Retina (tissue), 1 donor: ENCODE measurements at regions not wholly inside any gene's neighbourhood (a gene's known extent, or its start where the extent isn't known, plus 50 kb on each side); places are given as distances from the start of the nearest gene placed in this dataset.

Source experiments
- DNase-seq: peaks from one replicate; pipeline ENCODE4 v3.0.0-alpha.2; 2016

- DNase-seq = no peak
These were observed 174.8 kb downstream of the BUD13 start for GRCh38 chr11:116598036-116598435.

GRCh38 chr11:116596346-116597260, 176.2 kb downstream of the BUD13 start:
- no peak for DNase-seq

GRCh38 chr11:116595305-116595880, 177.4 kb downstream of the BUD13 start:
- DNase-seq = peak; percentile 34

- DNase-seq = no peak
These were observed 181.8 kb downstream of the BUD13 start for GRCh38 chr11:116590844-116591570.

GRCh38 chr11:116589402-116589801, 183.4 kb downstream of the BUD13 start:
- DNase-seq = no peak

- no peak for DNase-seq
These were observed 186.4 kb downstream of the BUD13 start for GRCh38 chr11:116586392-116586791.

- DNase-seq = no peak
These were observed 190.2 kb downstream of the BUD13 start for GRCh38 chr11:116582571-116582970.

GRCh38 chr11:116581349-116581748, 191.4 kb downstream of the BUD13 start:
- no peak for DNase-seq

GRCh38 chr11:116580799-116581198, 192.0 kb downstream of the BUD13 start:
- peak; percentile 74 for DNase-seq

- peak; percentile 72 for DNase-seq
These were observed 192.7 kb downstream of the BUD13 start for GRCh38 chr11:116579857-116580727.

- DNase-seq = no peak
These were observed 193.6 kb downstream of the BUD13 start for GRCh38 chr11:116579031-116579653.

- DNase-seq = no peak
These were observed 194.8 kb downstream of the BUD13 start for GRCh38 chr11:116577956-116578355.

- DNase-seq = no peak
These were observed 195.5 kb downstream of the BUD13 start for GRCh38 chr11:116577273-116577672.

- DNase-seq = no peak
These were observed 196.3 kb downstream of the BUD13 start for GRCh38 chr11:116576526-116576925.

- peak; percentile 32 for DNase-seq
These were observed 205.0 kb downstream of the BUD13 start for GRCh38 chr11:116567721-116568242.

- no peak for DNase-seq
These were observed 209.1 kb downstream of the BUD13 start for GRCh38 chr11:116563712-116564047.

GRCh38 chr11:116563028-116563711, 209.6 kb downstream of the BUD13 start:
- peak; percentile 42 for DNase-seq

GRCh38 chr11:116560589-116560988, 212.2 kb downstream of the BUD13 start:
- no peak for DNase-seq

- DNase-seq = no peak
These were observed 214.1 kb downstream of the BUD13 start for GRCh38 chr11:116558504-116559211.

- DNase-seq = no peak
These were observed 215.5 kb downstream of the BUD13 start for GRCh38 chr11:116557282-116557681.

- no peak for DNase-seq
These were observed 216.3 kb downstream of the BUD13 start for GRCh38 chr11:116556483-116556882.
